GM19043 (cell line): ENCODE measurements at regions not wholly inside any gene's neighbourhood (a gene's known extent, or its start where the extent isn't known, plus 50 kb on each side); places are given as distances from the start of the nearest gene placed in this dataset.
"Not testable (repeated sequence)": the region's sequence is repeated elsewhere in the genome, so short reads cannot be mapped to it uniquely, and the experiment has no call there.

ENCODE experiments used
- ATAC-seq: cut with Tn5 transposase; IDR thresholded peaks from one replicate; pipeline ENCODE4 v1.9.1; 2021; ENCODE audit warnings: low read depth; ENCODE audit not compliant: unreplicated experiment

- no peak for ATAC-seq
Observed at GRCh38 chr5:107017616-107018015, 653.1 kb downstream of the EFNA5 start.

GRCh38 chr5:107012371-107012770 is 658.4 kb downstream of the EFNA5 start:
- ATAC-seq = no peak

GRCh38 chr5:107011605-107012004 is 659.1 kb downstream of the EFNA5 start:
- ATAC-seq = no peak

GRCh38 chr5:107010060-107010459 is 660.7 kb downstream of the EFNA5 start:
- no peak for ATAC-seq

- ATAC-seq = no peak
Observed at GRCh38 chr5:107005653-107006052, 665.1 kb downstream of the EFNA5 start.

GRCh38 chr5:107005161-107005560 is 665.6 kb downstream of the EFNA5 start:
- no peak for ATAC-seq

GRCh38 chr5:107002115-107002514 is 668.6 kb downstream of the EFNA5 start:
- ATAC-seq = no peak

- not testable (repeated sequence) for ATAC-seq
Observed at GRCh38 chr5:106999506-106999905, 671.2 kb downstream of the EFNA5 start.

- no peak for ATAC-seq
Observed at GRCh38 chr5:106986006-106986405, 684.7 kb downstream of the EFNA5 start.

- ATAC-seq = no peak
Observed at GRCh38 chr5:106985174-106985573, 685.6 kb downstream of the EFNA5 start.

GRCh38 chr5:106979178-106979577 is 691.6 kb downstream of the EFNA5 start:
- ATAC-seq = not testable (repeated sequence)

- not testable (repeated sequence) for ATAC-seq
Observed at GRCh38 chr5:106978582-106979165, 692.1 kb downstream of the EFNA5 start.

- no peak for ATAC-seq
Observed at GRCh38 chr5:106976363-106976762, 694.4 kb downstream of the EFNA5 start.

- ATAC-seq = no peak
Observed at GRCh38 chr5:106974272-106974671, 696.5 kb downstream of the EFNA5 start.

- no peak for ATAC-seq
Observed at GRCh38 chr5:106966686-106967315, 703.9 kb downstream of the EFNA5 start.

- no peak for ATAC-seq
Observed at GRCh38 chr5:106964132-106964531, 706.6 kb downstream of the EFNA5 start.

- no peak for ATAC-seq
Observed at GRCh38 chr5:106963630-106964029, 707.1 kb downstream of the EFNA5 start.

GRCh38 chr5:106962464-106963230 is 708.1 kb downstream of the EFNA5 start:
- no peak for ATAC-seq

GRCh38 chr5:106959387-106959786 is 711.4 kb downstream of the EFNA5 start:
- ATAC-seq = no peak

- ATAC-seq = no peak
Observed at GRCh38 chr5:106957336-106957735, 713.4 kb downstream of the EFNA5 start.

- ATAC-seq = no peak
Observed at GRCh38 chr5:106956886-106957285, 713.9 kb downstream of the EFNA5 start.

- ATAC-seq = no peak
Observed at GRCh38 chr5:106956187-106956586, 714.5 kb downstream of the EFNA5 start.
